Stimulated activated effector memory CD8-positive, alpha-beta T cell treated with anti-CD3 and anti-CD28 coated beads, Interleukin-12 subunit alpha, Interleukin-12 subunit beta, amount 100 ng/mL, for 72 hours (primary cell): ENCODE measurements at regions not wholly inside any gene's neighbourhood (a gene's known extent, or its start where the extent isn't known, plus 50 kb on each side); places are given as distances from the start of the nearest gene placed in this dataset.

Source experiments
- ATAC-seq: fragments of 150-1000 bp; cut with Tn5 transposase; 2 replicates; pipeline ENCODE4 v1.10.0; 2021
- DNase-seq, 2 donors: peaks; one replicate each; pipeline ENCODE4 v3.0.0; 2021 to 2022; ENCODE audit warnings: low spot score in 2 of 2
- H3K27ac Mint-ChIP-seq: one replicate; pipeline ENCODE4 v1.8.0; 2022; ENCODE audit warnings: mild to moderate bottlenecking, mixed read lengths
- H3K36me3 Mint-ChIP-seq: one replicate; pipeline ENCODE4 v1.8.0; 2022; ENCODE audit warnings: mild to moderate bottlenecking, mixed read lengths
- H3K4me1 Mint-ChIP-seq: one replicate; pipeline ENCODE4 v1.8.0; 2022; ENCODE audit warnings: mixed read lengths
- H3K4me3 Mint-ChIP-seq: one replicate; pipeline ENCODE4 v1.8.0; 2022; ENCODE audit warnings: mild to moderate bottlenecking, mixed read lengths
- H3K9me3 Mint-ChIP-seq: one replicate; pipeline ENCODE4 v1.8.0; 2022; ENCODE audit warnings: mixed read lengths

DNA sequence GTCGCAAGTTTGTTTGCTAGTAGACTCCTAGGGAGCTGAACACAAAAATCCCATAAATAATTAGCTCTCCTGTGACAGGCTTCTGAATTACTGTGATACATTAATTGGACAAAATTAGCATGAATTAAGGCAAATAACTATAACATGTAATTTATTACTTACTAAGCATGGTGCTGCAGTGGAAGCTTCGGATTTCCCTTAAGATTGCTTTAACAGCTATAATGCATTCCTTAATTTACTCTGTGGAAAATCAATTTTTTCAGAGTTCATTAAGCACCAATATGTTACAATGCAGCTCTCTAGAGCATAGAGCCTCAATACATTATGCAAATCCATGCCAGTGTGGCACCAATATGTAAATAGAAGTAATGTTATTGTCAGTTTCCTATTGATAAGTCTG, 201.5 kb downstream of the MDFIC start:
- Mint-ChIP-seq H3K9me3 (no peaks in the 10 kb centered on the region), H3K4me3 (no peak overlapping the region), H3K4me1 (peaks cover 5% of the 10 kb centered on the region), H3K27ac (no peak overlapping the region), H3K36me3 (no peaks in the 10 kb centered on the region)
- no peak for DNase-seq
- no peak for ATAC-seq

DNA sequence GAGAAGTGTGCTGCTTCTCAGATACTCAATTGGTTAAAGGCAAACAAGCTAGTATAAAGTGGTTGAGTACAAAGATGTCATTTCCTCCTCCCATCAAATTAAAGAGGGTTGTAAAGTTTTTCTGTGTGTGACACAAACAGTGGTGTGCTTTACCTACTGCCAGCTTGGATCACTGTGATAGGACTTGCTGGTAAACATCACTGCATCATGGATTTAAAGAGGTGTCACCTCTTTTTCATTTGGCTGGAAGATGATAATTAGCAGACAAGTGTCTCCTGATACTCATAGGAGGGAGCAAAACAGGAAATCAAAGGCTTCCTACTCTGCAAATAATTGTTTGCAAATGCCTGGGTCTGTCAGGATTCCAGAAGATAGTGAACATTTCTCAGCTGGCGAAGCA, 200.5 kb downstream of the MDFIC start:
- H3K4me3 Mint-ChIP-seq = no peak overlapping the region
- DNase-seq = no peak
- H3K9me3 Mint-ChIP-seq = no peaks in the 10 kb centered on the region
- ATAC-seq = no peak
- H3K27ac Mint-ChIP-seq = no peak overlapping the region
- H3K36me3 Mint-ChIP-seq = no peaks in the 10 kb centered on the region
- H3K4me1 Mint-ChIP-seq = peaks cover 5% of the 10 kb centered on the region

DNA sequence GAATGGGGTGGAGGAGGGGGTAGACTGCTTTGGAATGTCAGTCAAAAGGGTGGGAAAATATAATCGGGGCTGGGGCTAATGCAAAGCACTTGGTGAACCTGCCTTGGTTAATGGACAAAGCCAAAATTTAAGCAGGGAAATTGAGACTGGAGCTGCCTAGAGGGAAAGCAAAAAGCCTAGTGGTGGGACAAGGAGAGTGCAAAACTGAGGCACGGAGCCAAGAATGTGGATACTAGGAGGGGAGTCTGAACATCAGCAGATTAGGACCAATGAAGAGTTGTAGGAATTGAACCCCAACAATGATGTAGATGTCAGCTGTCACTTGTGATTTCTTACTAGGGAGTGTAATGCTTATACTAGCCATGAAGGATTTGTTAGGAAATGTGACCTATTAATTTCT, 195.9 kb downstream of the MDFIC start:
- no peak overlapping the region for H3K27ac Mint-ChIP-seq
- H3K4me1 Mint-ChIP-seq = peaks cover 5% of the 10 kb centered on the region
- DNase-seq = no peak
- H3K9me3 Mint-ChIP-seq = no peaks in the 10 kb centered on the region
- no peak overlapping the region for H3K4me3 Mint-ChIP-seq
- no peaks in the 10 kb centered on the region for H3K36me3 Mint-ChIP-seq
- ATAC-seq = no peak

DNA sequence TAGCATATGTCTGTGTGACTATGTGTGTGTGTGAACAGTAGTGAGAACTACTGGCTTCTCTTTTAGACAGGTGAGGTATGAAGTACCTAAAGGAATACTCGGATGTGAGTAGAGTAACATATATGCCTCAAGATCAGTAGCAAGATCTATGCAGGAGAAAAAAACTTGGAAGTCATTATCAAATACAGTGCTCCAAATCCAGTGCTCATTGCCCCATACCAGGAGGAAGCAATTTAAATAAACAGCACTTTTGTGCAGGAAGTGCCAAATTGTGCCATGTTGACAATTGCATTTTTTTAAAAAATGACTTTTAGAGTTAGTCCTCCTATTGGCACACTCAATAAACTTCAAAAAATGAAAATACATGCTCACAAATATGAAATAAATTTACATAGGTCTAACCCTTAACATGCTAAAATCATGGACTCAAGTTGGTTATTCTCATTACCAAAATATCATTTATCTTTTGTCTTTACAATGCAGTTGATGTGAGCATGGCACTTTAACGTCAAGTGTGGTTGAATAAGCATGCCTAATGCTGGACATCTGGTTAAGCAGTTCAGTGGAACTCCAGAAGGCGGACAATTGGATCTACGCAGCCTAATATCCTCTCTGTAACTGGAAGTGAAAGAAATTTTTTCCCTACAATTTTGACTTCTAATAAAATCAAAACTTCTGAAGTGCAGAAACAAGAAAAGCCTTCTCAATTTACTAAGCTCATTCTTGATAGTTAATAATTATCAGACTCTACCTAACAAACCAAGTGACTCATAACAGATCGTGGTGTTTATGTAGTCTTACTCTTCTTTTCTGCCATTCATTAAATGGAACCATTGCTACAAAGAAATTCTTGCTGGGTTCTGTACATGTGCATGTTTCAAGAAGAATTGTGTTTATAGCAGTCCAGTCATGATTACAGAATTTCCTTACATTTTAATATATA, 195.2 kb downstream of the MDFIC start:
- no peak for ATAC-seq

DNA sequence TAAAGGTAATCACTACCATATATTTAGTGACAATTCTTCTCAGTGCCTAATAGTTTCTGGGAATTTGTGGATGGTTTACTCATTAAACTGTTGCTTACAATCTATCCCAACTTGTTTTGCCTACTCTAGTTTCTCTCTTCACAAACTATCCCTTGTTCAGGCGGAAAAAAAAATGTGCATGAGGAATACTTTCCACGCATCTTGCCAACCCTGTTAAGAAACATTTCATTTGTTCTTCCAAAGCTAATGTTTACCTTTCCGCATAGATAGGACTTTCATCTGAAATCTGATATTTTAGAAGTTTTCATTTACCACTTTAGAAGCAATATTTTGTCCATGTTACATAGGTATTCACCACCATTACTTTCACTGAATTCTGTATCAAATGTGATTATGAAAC, 191.9 kb downstream of the MDFIC start:
- no peaks in the 10 kb centered on the region for H3K9me3 Mint-ChIP-seq
- ATAC-seq (no peak), DNase-seq (no peak)
- H3K36me3 Mint-ChIP-seq = no peaks in the 10 kb centered on the region
- H3K4me3 Mint-ChIP-seq = no peak overlapping the region
- no peak overlapping the region for H3K27ac Mint-ChIP-seq
- no peaks in the 10 kb centered on the region for H3K4me1 Mint-ChIP-seq

More for the DNA sequence above, 195.2 kb downstream of the MDFIC start:
- no peaks in the 10 kb centered on the region for H3K4me1 Mint-ChIP-seq
- no peak overlapping the region for H3K4me3 Mint-ChIP-seq
- no peaks in the 10 kb centered on the region for H3K9me3 Mint-ChIP-seq
- no peaks in the 10 kb centered on the region for H3K36me3 Mint-ChIP-seq
- H3K27ac Mint-ChIP-seq = no peak overlapping the region
- no peak for DNase-seq

DNA sequence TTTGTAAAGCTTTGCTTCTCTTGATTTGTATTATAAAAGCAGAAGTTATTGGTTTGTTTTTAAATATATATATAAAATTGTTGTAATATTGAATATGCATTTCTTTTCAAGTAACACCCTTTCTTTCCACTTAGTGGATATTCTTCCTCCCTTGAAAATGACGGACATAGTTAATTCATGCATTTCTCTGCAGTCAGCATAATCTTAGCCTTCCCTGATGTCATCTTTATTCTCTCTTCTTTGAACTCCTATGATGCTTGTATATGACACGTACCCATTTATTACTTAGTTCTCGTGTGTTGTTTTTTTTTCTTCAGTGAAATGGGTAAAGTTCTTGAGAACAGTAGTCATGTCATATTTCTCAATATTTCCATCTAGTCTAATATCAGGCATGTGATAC, 191.2 kb downstream of the MDFIC start:
- Mint-ChIP-seq H3K4me3 (no peak overlapping the region), H3K9me3 (no peaks in the 10 kb centered on the region), H3K27ac (no peak overlapping the region), H3K36me3 (no peaks in the 10 kb centered on the region), H3K4me1 (no peaks in the 10 kb centered on the region)
- ATAC-seq (no peak), DNase-seq (no peak)

DNA sequence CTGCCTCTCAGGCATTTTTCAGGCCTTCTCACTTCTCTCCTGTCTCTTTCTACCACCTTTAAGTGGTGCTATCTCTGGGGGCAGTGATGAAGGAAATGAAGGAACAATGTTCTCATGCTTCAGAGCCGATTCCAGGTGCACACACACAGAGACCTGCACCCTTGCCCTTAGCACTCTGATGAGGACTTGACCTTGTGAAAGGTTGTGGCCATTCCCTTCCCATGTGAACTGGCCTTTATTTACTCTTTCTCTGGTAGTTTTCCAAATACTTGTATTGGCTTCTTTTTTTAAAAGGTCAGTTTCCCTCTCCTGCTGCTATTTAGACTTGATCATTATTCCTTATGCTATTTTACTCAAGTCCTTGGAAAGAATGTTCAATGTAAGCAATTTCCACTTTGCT, 188.6 kb downstream of the MDFIC start:
- Mint-ChIP-seq H3K27ac (no peak overlapping the region), H3K4me3 (no peak overlapping the region), H3K36me3 (no peaks in the 10 kb centered on the region), H3K4me1 (no peaks in the 10 kb centered on the region), H3K9me3 (no peaks in the 10 kb centered on the region)
- DNase-seq = no peak
- ATAC-seq = no peak

DNA sequence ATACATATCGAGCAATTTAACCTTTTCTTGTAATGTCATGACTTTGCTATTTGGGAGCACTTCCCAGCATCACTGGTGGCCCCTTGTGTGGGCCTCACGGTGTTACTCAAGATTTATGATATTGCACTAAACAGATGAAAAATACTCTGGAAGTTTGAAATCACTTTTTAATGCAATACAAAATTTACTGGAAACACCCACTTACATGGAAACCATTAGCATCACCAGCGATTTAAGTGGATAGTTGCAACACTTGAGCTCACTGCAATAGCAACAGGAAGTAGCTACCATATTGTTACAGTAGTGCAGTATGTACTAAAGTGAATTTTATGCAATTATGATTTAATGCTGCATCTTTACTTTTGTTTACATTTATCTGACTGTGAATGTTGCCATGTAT, 184.4 kb downstream of the MDFIC start:
- Mint-ChIP-seq H3K4me3 (no peak overlapping the region), H3K27ac (no peak overlapping the region), H3K36me3 (no peaks in the 10 kb centered on the region), H3K4me1 (no peaks in the 10 kb centered on the region), H3K9me3 (no peaks in the 10 kb centered on the region)
- ATAC-seq (no peak), DNase-seq (no peak)

DNA sequence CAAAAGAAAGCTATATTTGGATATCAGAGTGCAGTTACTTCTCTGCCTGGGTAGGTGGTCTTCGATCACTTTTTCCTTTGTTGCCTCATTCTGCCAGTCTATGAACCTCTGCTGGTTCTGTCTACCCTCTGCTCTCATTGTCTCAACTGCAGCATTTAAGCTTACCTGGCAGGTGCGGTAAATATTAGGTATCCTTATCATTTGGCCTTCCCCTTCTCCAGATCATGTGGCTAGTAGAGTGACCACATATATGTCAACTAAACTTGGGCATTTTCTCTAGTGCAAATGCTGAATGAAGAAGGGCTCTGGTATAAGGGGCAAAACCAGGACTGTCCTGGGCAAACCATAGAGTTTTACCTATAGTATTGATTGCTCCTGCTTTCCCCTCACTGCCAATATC, 180.8 kb downstream of the MDFIC start:
- no peaks in the 10 kb centered on the region for H3K4me1 Mint-ChIP-seq
- H3K4me3 Mint-ChIP-seq = no peak overlapping the region
- no peaks in the 10 kb centered on the region for H3K9me3 Mint-ChIP-seq
- no peak for ATAC-seq
- H3K27ac Mint-ChIP-seq = no peak overlapping the region
- no peak for DNase-seq
- H3K36me3 Mint-ChIP-seq = no peaks in the 10 kb centered on the region

DNA sequence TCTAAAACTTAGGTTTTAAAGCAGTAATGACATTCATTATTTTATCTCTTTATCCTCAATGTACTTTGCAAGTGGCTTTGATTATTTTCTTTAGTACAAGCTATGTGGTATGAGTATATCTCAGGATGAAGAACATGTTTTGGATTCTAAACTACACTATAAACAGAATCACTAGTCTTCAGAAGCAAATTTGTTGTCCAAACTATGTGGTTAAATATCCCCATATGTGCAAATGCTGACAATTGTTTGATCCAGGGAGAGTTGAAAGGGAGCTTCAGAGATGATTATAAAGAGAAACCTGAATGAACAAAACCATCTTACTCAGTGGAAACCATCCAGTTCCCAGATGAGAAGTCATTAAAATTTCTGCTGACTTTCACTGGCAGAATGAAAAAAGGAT, 179.3 kb downstream of the MDFIC start:
- ATAC-seq (no peak), DNase-seq (no peak)
- Mint-ChIP-seq H3K4me1 (peaks cover 6% of the 10 kb centered on the region), H3K27ac (no peak overlapping the region), H3K9me3 (no peaks in the 10 kb centered on the region), H3K4me3 (no peak overlapping the region), H3K36me3 (no peaks in the 10 kb centered on the region)

DNA sequence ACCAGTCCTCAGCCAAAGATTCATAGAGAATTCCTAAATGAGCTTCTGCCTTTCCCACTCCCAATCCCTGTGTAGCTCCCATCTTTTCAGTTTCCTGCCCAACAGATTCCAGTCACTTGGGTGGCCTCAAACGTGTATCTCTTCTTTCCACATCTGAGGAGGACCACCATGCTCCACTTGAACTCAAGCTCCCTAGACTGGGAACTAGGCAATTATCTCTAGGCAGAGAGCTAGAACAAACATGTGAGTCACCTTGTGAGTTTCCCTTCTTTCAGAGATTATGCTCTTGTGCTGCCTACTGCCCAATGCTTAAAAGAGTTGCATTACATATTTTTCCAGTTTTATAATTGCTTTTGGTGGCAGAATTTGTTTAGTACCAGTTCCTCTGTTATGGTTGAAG, 178.0 kb downstream of the MDFIC start:
- no peak for ATAC-seq
- H3K27ac Mint-ChIP-seq = no peak overlapping the region
- peaks cover 8% of the 10 kb centered on the region for H3K4me1 Mint-ChIP-seq
- DNase-seq = no peak
- no peaks in the 10 kb centered on the region for H3K9me3 Mint-ChIP-seq
- no peak overlapping the region for H3K4me3 Mint-ChIP-seq
- no peaks in the 10 kb centered on the region for H3K36me3 Mint-ChIP-seq

DNA sequence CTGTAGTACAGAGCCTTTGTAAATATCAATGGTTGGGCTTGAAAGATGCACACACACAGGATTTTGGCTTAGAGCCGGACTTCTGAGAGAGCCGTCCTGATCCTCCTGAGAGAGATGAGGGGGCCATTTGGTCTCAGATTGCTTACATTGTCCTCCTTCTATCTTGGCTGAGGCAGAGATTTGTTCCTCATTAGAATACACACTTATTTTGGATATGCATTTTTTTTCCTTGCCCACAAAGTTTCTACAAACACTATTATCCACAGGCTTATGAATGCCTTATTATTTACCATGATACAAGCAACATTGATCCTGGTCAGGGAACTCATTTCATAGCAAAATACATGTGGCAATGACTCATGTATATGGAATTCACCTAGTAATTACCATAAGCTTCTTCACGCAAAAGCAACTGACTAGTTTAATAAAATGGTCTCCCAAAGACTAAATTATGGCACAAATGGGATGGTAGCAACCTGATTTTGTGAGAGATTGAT, 175.3 kb downstream of the MDFIC start:
- peaks cover 13% of the 10 kb centered on the region for H3K4me1 Mint-ChIP-seq
- no peaks in the 10 kb centered on the region for H3K36me3 Mint-ChIP-seq
- DNase-seq (no peak), ATAC-seq (no peak)
- no peak overlapping the region for H3K27ac Mint-ChIP-seq
- H3K9me3 Mint-ChIP-seq = no peaks in the 10 kb centered on the region
- no peak overlapping the region for H3K4me3 Mint-ChIP-seq

DNA sequence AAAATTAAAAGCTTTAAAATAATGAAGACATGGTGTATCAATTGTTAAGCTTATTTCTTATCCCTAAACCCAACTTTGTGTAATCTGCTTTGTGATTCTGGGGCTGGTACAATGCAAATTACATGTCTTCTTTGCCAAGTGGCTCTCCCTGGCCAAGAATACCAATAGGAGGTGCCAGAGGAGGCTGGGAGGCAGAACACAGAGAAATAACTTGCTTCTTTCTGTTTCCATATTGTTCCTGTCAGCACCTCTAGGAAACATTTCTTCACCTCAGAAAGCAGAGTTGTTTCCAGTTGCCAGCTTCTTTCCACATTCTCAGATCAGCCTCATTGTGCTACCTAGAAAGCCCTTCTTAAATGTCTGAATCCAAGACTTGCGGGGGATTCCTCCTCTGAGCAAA, 174.4 kb downstream of the MDFIC start:
- peaks cover 13% of the 10 kb centered on the region for H3K4me1 Mint-ChIP-seq
- H3K4me3 Mint-ChIP-seq = no peak overlapping the region
- ATAC-seq (no peak), DNase-seq (no peak)
- no peak overlapping the region for H3K27ac Mint-ChIP-seq
- H3K9me3 Mint-ChIP-seq = no peaks in the 10 kb centered on the region
- H3K36me3 Mint-ChIP-seq = no peaks in the 10 kb centered on the region

DNA sequence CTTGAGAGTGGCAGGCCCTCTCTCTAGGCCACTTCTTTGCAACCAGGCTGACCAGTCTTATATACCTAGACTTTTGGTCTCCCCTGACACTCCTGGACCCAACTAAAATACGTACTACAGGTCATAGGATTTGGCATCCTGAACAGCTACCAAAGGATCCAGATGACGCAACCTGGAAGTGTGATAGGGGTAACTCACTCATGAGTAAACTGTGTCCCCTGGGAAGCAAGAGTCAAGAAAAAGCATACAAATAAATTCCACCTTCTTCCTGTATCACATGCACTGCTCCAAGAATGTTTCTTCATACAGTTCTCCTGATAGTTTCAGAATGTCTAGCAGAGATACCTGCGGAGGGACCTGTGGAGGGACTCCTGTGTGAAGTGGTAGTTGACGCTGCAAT, 172.3 kb downstream of the MDFIC start:
- Mint-ChIP-seq H3K9me3 (no peaks in the 10 kb centered on the region), H3K4me1 (peaks cover 13% of the 10 kb centered on the region), H3K27ac (no peak overlapping the region), H3K4me3 (no peak overlapping the region), H3K36me3 (no peaks in the 10 kb centered on the region)
- ATAC-seq = no peak
- no peak for DNase-seq

DNA sequence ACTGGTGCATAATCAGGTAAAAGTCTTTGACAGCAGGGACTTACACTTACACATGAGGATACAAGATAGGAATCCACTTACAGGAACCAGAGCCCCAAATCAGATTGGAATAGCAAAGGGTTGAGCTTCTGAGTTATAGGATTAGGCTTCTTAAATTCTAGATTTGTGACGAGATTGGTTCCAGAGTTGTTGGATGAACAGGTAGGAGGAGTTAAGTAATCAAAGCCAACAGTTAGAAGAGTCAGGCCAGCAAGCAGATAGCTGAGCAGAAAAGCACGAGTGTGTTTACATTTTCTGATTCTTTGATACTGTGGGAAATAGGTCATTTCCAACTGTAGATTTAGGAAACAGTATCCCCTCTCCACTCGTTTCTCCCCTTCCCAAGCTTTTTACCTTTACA, 167.0 kb downstream of the MDFIC start:
- Mint-ChIP-seq H3K36me3 (no peaks in the 10 kb centered on the region), H3K4me3 (no peak overlapping the region), H3K4me1 (no peaks in the 10 kb centered on the region), H3K27ac (no peak overlapping the region), H3K9me3 (no peaks in the 10 kb centered on the region)
- no peak for ATAC-seq
- DNase-seq = no peak

DNA sequence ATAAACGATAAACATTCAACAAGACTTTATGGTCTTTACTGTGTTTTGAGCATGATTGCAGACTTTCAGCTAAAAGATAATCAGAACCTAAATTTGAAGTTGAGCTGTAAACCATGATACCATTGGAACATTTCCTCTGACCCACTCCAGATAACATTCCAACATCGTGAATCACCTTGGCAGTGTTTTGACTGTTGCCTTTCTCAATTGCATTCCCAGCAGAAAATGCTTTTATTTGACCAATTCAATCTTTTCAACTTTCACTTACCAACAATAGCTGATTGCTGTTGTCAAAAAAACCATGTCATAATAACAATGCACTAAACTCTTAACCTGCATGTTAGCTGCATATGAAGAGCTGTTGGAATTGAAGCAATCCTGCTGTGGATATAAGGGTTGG, 165.5 kb downstream of the MDFIC start:
- H3K27ac Mint-ChIP-seq = no peak overlapping the region
- H3K36me3 Mint-ChIP-seq = no peaks in the 10 kb centered on the region
- H3K4me1 Mint-ChIP-seq = no peaks in the 10 kb centered on the region
- ATAC-seq (no peak), DNase-seq (no peak)
- H3K9me3 Mint-ChIP-seq = no peaks in the 10 kb centered on the region
- H3K4me3 Mint-ChIP-seq = no peak overlapping the region
